H1 (cell line): ENCODE measurements at regions not wholly inside any gene's neighbourhood (a gene's known extent, or its start where the extent isn't known, plus 50 kb on each side); places are given as distances from the start of the nearest gene placed in this dataset.

Experiments used
- ATF2 ChIP-seq: IDR thresholded peaks from 2 replicates; pipeline ENCODE4 v1.6.1; 2012; ENCODE audit warnings: low read length, inconsistent platforms
- CHD7 ChIP-seq: fragments of 300-600 bp; sonication (generic); IDR thresholded peaks from 2 replicates; pipeline ENCODE4 v1.7.1; 2012; ENCODE audit warnings: low read length, moderate library complexity, mild to moderate bottlenecking, inconsistent platforms; ENCODE audit not compliant: insufficient replicate concordance
- E2F6 ChIP-seq: IDR thresholded peaks from 2 replicates; pipeline ENCODE4 v1.6.1; 2012; ENCODE audit warnings: inconsistent platforms
- MAX ChIP-seq: IDR thresholded peaks from 2 replicates; pipeline ENCODE4 v1.6.1; 2012; ENCODE audit warnings: inconsistent platforms
- POLR2A ChIP-seq, 2 experiments: IDR thresholded peaks; 1 replicate in 1 of 2; 2 replicates in 1 of 2; pipeline ENCODE4 v1.6.1; 2011; ENCODE audit warnings: low read depth in 2 of 2, low read length in 2 of 2, mild to moderate bottlenecking in 2 of 2; ENCODE audit errors: control extremely low read depth in 1 of 2
- POLR2AphosphoS5 ChIP-seq: IDR thresholded peaks from 2 replicates; pipeline ENCODE4 v1.6.1; 2011; ENCODE audit warnings: low read depth, low read length
- RAD21 ChIP-seq, 2 experiments: IDR thresholded peaks in 1 of 2; conservative IDR thresholded peaks in 1 of 2; 2 replicates each; pipeline ENCODE4 v1.6.1; 2011; ENCODE audit warnings: low read depth in 2 of 2, low read length in 2 of 2, improper control_type of control experiment in 1 of 2, inconsistent platforms in 1 of 2, mild to moderate bottlenecking in 1 of 2, moderate library complexity in 1 of 2

- TF ChIP-seq E2F6 (no peak), CHD7 (no peak), POLR2AphosphoS5 (no peak), POLR2A (IDR thresholded peaks at IDR 0.05; ENCODE audit: control extremely low read depth in 1 of 2, low read depth in 2 of 2, low read length in 2 of 2) (no peak), RAD21 (IDR thresholded peaks at IDR 0.05 in 1 of 2, conservative IDR thresholded peaks at IDR 0.05 in 1 of 2; ENCODE audit: low read depth in 2 of 2, low read length in 2 of 2) (no peak), MAX (no peak), ATF2 (no peak)
Observed at GRCh38 chr14:82438436-82438835, 904.8 kb upstream of the SEL1L start (continued).
